CD4-positive, alpha-beta memory T cell (primary cell): ENCODE measurements at regions not wholly inside any gene's neighbourhood (a gene's known extent, or its start where the extent isn't known, plus 50 kb on each side); places are given as distances from the start of the nearest gene placed in this dataset.
"Not testable (repeated sequence)": the region's sequence is repeated elsewhere in the genome, so short reads cannot be mapped to it uniquely, and the experiment has no call there.

Source experiments
- CTCF ChIA-PET: fragments of 350-600 bp; sonication (Branson Sonifier 250); formaldehyde crosslinking; loops from one replicate; lab custom pipeline; 2021; ENCODE audit warnings: inconsistent platforms; ENCODE audit not compliant: partially characterized antibody; lab: Charles Lee
- POLR2A ChIA-PET: fragments of 350-600 bp; sonication (Branson Sonifier 250); formaldehyde crosslinking; loops from one replicate; lab custom pipeline; 2021; ENCODE audit not compliant: partially characterized antibody; lab: Charles Lee
- DNase-seq, 5 donors: peaks; one replicate each; pipeline versions ENCODE4 v3.0.0 to v3.0.0-alpha.2; 2020 to 2022; ENCODE audit warnings: mixed read lengths in 1 of 5
- H3K27ac ChIP-seq: one replicate; pipeline ENCODE4 v1.7.0; 2013; ENCODE audit warnings: low read depth, low read length
- H3K27me3 ChIP-seq: 2 replicates; pipeline ENCODE4 v1.7.0; 2013; ENCODE audit warnings: mild to moderate bottlenecking, low read length, moderate library complexity; ENCODE audit not compliant: insufficient read depth
- H3K36me3 ChIP-seq: 2 replicates; pipeline ENCODE4 v1.7.0; 2013; ENCODE audit warnings: mild to moderate bottlenecking, low read length, moderate library complexity; ENCODE audit not compliant: insufficient read depth
- H3K4me1 ChIP-seq: 2 replicates; pipeline ENCODE4 v1.7.0; 2013; ENCODE audit warnings: mild to moderate bottlenecking, low read length, moderate library complexity; ENCODE audit not compliant: insufficient read depth
- H3K4me3 ChIP-seq, 2 donors: one replicate each; pipeline ENCODE4 v1.7.0; 2013; ENCODE audit warnings: low read length in 2 of 2, mild to moderate bottlenecking in 1 of 2
- H3K9me3 ChIP-seq, 2 donors: one replicate each; pipeline ENCODE4 v1.7.0; 2013; ENCODE audit warnings: low read length in 2 of 2, control low read depth in 1 of 2; ENCODE audit not compliant: control insufficient read depth in 1 of 2
- H3K27ac Mint-ChIP-seq, 7 donors: one replicate each; pipeline ENCODE4 v1.8.0; 2020 to 2021; ENCODE audit warnings: mixed read lengths in 7 of 7, mild to moderate bottlenecking in 6 of 7, inconsistent platforms in 3 of 7, moderate library complexity in 3 of 7
- H3K27me3 Mint-ChIP-seq, 2 donors: one replicate each; pipeline ENCODE4 v1.8.0; 2020 to 2021; ENCODE audit warnings: mixed read lengths in 2 of 2
- H3K36me3 Mint-ChIP-seq, 2 donors: one replicate each; pipeline ENCODE4 v1.8.0; 2020 to 2021; ENCODE audit warnings: mixed read lengths in 2 of 2, inconsistent platforms in 1 of 2, mild to moderate bottlenecking in 1 of 2
- H3K4me1 Mint-ChIP-seq, 4 donors: one replicate each; pipeline ENCODE4 v1.8.0; 2020 to 2021; ENCODE audit warnings: mixed read lengths in 4 of 4, mild to moderate bottlenecking in 1 of 4
- H3K4me3 Mint-ChIP-seq, 8 donors: one replicate each; pipeline ENCODE4 v1.8.0; 2020 to 2021; ENCODE audit warnings: mixed read lengths in 8 of 8, mild to moderate bottlenecking in 7 of 8, moderate library complexity in 6 of 8, inconsistent platforms in 3 of 8
- H3K9me3 Mint-ChIP-seq, 8 donors: one replicate each; pipeline ENCODE4 v1.8.0; 2020 to 2021; ENCODE audit warnings: mixed read lengths in 8 of 8, mild to moderate bottlenecking in 5 of 8, inconsistent platforms in 3 of 8, moderate library complexity in 1 of 8
- intact Hi-C: fragments of 100-400 bp; cut with micrococcal nuclease; formaldehyde crosslinking; loops from one replicate; pipeline ENCODE4 v1.15.1; 2023

DNA sequence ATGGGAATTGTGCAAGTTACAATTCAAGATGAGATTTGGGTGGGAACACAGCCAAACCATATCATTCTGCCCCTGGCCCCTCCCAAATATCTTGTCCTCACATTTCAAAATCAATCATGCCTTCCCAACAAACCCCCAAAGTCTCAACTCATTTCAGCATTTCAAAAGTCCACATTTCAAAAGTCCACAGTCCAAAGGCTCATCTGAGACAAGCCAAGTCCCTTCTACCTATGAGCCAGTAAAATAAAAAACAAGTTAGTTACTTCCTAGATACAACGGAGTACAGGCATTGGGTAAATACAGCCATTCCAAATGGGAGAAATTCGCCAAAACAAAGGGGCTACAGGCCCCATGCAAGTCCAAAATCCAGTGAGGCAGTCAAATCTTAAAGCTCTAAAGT, 203.3 kb upstream of the FAM47A start:
- H3K4me1 ChIP-seq, H3K27ac ChIP-seq, POLR2A ChIA-PET, H3K4me1 Mint-ChIP-seq, CTCF ChIA-PET, H3K27me3 ChIP-seq, H3K36me3 ChIP-seq, H3K4me3 ChIP-seq, H3K4me3 Mint-ChIP-seq, H3K9me3 Mint-ChIP-seq, H3K27me3 Mint-ChIP-seq, H3K9me3 ChIP-seq, H3K36me3 Mint-ChIP-seq, DNase-seq, intact Hi-C loops, H3K27ac Mint-ChIP-seq: not testable (repeated sequence)

DNA sequence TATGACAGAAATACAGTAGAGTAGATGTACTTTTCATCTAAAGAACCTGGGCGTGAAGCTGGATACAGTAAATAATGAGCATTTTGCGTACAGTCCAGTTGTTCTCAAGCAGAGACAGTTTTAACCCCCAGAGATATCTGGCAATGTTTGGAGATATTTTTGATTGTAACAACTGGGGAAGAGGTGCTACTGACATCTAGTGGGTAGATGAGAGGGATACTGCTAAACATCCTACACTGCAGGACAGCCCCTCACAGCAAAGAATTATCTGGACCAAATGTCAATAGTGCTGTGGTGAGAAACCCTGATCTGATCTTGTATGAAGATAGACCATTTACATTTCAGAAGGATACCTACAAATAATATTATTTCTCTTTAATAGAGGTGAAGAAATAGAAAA, 200.2 kb upstream of the FAM47A start:
- intact Hi-C loops: no loop called here
- Mint-ChIP-seq H3K36me3 (no peaks in the 10 kb centered on the region), H3K4me1 (no peaks in the 10 kb centered on the region), H3K4me3 (no peak overlapping the region), H3K9me3 (peaks cover 0 to 5% (median 3%) of the 10 kb centered on the region in 8 donors), H3K27me3 (no peaks in the 10 kb centered on the region), H3K27ac (no peak overlapping the region)
- no peaks in the 10 kb centered on the region for H3K4me1 ChIP-seq
- H3K27me3 ChIP-seq: no peaks in the 10 kb centered on the region
- no peaks in the 10 kb centered on the region for H3K9me3 ChIP-seq
- ChIA-PET POLR2A (no interaction called here), CTCF (no interaction called here)
- H3K4me3 ChIP-seq: no peak overlapping the region
- H3K27ac ChIP-seq: no peak overlapping the region
- H3K36me3 ChIP-seq: no peaks in the 10 kb centered on the region
- DNase-seq: no peak

DNA sequence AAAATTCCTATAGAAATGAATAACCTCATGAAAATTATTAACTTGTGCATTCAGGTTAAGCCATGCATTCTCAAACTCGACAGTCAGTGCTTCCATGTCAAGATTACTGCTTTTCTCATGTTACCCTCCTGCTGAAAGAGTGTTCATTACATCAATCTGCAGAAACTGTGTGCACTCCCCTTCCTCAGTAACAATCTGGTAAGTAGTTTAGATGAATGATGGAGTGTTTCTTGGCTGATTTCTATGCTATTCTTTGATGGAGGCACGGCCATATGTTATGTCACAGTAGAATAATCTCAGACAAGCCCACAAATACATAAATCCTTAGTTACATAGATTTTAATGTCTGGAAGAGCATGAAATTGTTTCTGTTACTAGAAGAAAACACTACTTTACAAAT, 193.3 kb upstream of the FAM47A start:
- Mint-ChIP-seq H3K27me3 (no peaks in the 10 kb centered on the region), H3K4me1 (no peaks in the 10 kb centered on the region), H3K27ac (no peak overlapping the region), H3K36me3 (no peaks in the 10 kb centered on the region), H3K9me3 (peaks cover 0 to 5% (median under 1%) of the 10 kb centered on the region in 8 donors), H3K4me3 (no peak overlapping the region)
- Histone ChIP-seq H3K4me1 (no peaks in the 10 kb centered on the region), H3K27me3 (no peaks in the 10 kb centered on the region), H3K9me3 (no peaks in the 10 kb centered on the region), H3K36me3 (no peaks in the 10 kb centered on the region), H3K27ac (no peak overlapping the region), H3K4me3 (no peak overlapping the region)
- intact Hi-C loops: no loop called here
- no peak for DNase-seq
- CTCF ChIA-PET: no interaction called here
- POLR2A ChIA-PET: no interaction called here

DNA sequence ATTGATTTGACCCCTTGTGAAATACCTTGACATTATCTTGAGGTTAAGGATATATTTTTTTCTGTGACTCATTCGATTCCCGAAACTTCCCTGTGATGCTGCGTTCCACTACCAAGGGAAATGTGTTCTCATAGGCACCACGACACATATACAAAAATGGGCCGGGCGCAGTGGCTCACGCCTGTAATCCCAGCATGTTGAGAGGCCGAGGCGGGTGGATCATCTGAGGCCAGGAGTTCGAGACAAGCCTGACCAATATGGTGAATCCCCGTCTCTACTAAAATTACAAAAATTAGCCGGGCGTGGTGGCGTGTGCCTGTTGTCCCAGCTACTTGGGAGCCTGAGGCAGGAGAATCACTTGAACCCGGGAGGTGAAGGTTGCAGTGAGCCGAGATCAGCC, 188.3 kb upstream of the FAM47A start:
- H3K4me1 Mint-ChIP-seq, H3K9me3 ChIP-seq, H3K27me3 ChIP-seq, H3K27ac Mint-ChIP-seq, H3K36me3 ChIP-seq, H3K27me3 Mint-ChIP-seq, H3K9me3 Mint-ChIP-seq, POLR2A ChIA-PET, intact Hi-C loops, DNase-seq, H3K36me3 Mint-ChIP-seq, H3K4me3 Mint-ChIP-seq, H3K27ac ChIP-seq, H3K4me1 ChIP-seq, H3K4me3 ChIP-seq, CTCF ChIA-PET: not testable (repeated sequence)

DNA sequence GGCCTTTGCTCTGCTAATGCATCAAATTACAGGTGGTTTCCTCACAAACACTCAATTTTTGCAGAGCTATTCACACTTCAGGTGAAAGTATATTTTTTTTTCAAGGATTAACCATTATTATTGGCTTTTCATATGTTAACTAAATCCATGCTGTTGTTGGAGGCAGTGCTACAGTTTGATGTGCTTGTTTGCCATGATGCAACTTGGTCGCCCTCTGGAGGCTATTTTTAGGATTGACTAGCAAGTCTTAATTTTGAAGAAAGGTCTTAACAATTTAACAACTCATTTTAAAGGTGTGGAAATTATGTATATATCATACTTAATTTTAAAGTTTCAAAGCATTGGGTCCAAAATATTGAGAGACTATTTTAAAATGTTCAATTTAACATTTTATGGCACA, 168.8 kb upstream of the FAM47A start:
- Mint-ChIP-seq H3K9me3 (peaks cover 0 to 4% (median 0%) of the 10 kb centered on the region in 8 donors), H3K27me3 (no peaks in the 10 kb centered on the region), H3K36me3 (no peaks in the 10 kb centered on the region), H3K4me3 (no peak overlapping the region), H3K27ac (no peak overlapping the region), H3K4me1 (no peaks in the 10 kb centered on the region)
- H3K36me3 ChIP-seq: no peaks in the 10 kb centered on the region
- POLR2A ChIA-PET: no interaction called here
- no peaks in the 10 kb centered on the region for H3K4me1 ChIP-seq
- DNase-seq: peak in 3 of 5 donors; percentile 1 to 9 (median 4)
- CTCF ChIA-PET: no interaction called here
- no peak overlapping the region for H3K4me3 ChIP-seq
- intact Hi-C loops: no loop called here
- no peaks in the 10 kb centered on the region for H3K27me3 ChIP-seq
- no peaks in the 10 kb centered on the region for H3K9me3 ChIP-seq
- no peak overlapping the region for H3K27ac ChIP-seq

DNA sequence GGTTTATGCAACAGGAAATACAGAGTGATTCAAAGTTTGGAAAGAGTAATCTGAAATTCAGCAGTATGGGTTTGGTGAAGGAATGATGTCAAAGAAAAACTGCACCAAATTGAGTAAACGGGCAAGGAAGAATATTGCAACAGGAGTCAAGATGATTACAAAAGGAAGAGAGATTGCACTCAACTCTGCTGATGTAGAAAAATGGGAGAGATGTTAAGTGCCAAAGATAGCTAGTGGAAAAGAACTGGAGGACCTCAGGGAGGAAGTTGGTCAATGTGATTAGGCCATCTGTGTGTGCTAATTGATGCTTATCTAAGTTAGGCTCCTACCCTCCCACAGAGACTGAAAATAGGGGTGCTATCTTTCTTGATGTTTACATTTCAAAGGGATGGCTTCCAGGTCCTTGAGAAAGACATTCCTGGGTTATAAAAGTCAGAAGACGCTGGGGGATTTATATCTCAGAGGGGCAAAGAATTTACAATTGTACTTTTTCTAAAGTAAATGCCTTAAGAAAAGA, 167.4 kb upstream of the FAM47A start:
- no peak for DNase-seq
- Mint-ChIP-seq H3K27me3 (no peaks in the 10 kb centered on the region), H3K9me3 (peaks cover 0 to 5% (median 0%) of the 10 kb centered on the region in 8 donors), H3K4me3 (no peak overlapping the region), H3K27ac (no peak overlapping the region), H3K36me3 (no peaks in the 10 kb centered on the region), H3K4me1 (no peaks in the 10 kb centered on the region)
- Histone ChIP-seq H3K27ac (no peak overlapping the region), H3K27me3 (no peaks in the 10 kb centered on the region), H3K36me3 (no peaks in the 10 kb centered on the region), H3K4me1 (no peaks in the 10 kb centered on the region), H3K4me3 (no peak overlapping the region), H3K9me3 (no peaks in the 10 kb centered on the region)
- CTCF ChIA-PET: no interaction called here
- intact Hi-C loops: no loop called here
- POLR2A ChIA-PET: no interaction called here

DNA sequence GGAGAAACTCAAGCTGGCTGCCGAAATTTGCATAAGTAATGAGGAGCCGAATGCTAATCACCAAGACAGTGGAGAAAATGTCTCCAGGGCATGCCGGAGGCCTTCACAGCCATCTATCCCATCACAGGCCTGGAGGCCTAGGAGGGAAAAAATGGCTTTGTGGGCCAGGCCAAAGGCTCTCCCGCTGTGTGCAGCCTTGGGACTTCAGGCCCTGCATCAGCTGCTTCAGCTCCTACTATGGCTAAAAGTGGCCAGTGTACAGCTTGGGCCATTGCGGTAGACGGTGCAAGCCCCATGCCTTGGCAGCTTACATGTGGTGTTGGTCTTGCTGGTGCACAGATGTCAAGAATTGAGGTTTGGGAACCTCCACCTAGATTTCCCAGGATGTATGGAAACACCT, 162.6 kb upstream of the FAM47A start:
- no peaks in the 10 kb centered on the region for H3K27me3 ChIP-seq
- H3K27ac ChIP-seq: no peak overlapping the region
- DNase-seq: no peak
- no peaks in the 10 kb centered on the region for H3K4me1 ChIP-seq
- POLR2A ChIA-PET: no interaction called here
- Mint-ChIP-seq H3K27ac (no peak overlapping the region), H3K4me1 (no peaks in the 10 kb centered on the region), H3K36me3 (no peaks in the 10 kb centered on the region), H3K9me3 (peaks cover 0 to 9% (median 3%) of the 10 kb centered on the region in 8 donors), H3K4me3 (no peak overlapping the region), H3K27me3 (no peaks in the 10 kb centered on the region)
- CTCF ChIA-PET: no interaction called here
- H3K36me3 ChIP-seq: no peaks in the 10 kb centered on the region
- intact Hi-C loops: no loop called here
- no peak overlapping the region for H3K4me3 ChIP-seq
- H3K9me3 ChIP-seq: no peaks in the 10 kb centered on the region

DNA sequence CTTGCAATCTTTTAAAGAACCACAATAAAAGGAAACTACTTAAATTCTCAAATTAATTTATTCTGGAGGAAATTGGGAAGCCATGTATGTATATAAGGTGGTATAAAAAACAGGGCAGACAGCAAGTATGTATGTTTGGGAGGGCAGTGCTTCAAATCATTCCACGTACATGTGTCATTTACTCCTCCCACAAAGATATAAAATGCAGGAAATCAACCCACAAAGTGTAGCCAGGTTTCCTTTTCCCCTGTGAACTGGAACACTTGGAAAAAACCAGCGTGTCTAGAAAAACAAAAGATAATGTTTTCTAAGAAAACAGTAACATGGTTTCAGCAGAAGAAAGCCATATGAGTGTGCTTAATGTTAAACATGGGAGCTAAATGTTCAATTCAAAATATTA, 156.7 kb upstream of the FAM47A start:
- no peak for DNase-seq
- Histone ChIP-seq H3K27me3 (no peaks in the 10 kb centered on the region), H3K4me3 (no peak overlapping the region), H3K9me3 (no peaks in the 10 kb centered on the region), H3K4me1 (no peaks in the 10 kb centered on the region), H3K36me3 (no peaks in the 10 kb centered on the region), H3K27ac (no peak overlapping the region)
- Mint-ChIP-seq H3K9me3 (peaks cover 0 to 4% (median 0%) of the 10 kb centered on the region in 8 donors), H3K4me3 (no peak overlapping the region), H3K4me1 (no peaks in the 10 kb centered on the region), H3K27ac (no peak overlapping the region), H3K27me3 (no peaks in the 10 kb centered on the region), H3K36me3 (no peaks in the 10 kb centered on the region)
- ChIA-PET CTCF (no interaction called here), POLR2A (no interaction called here)
- intact Hi-C loops: no loop called here
